GM18519 (cell line): ENCODE measurements at regions not wholly inside any gene's neighbourhood (a gene's known extent, or its start where the extent isn't known, plus 50 kb on each side); places are given as distances from the start of the nearest gene placed in this dataset.
A peak's percentile ranks its signal among the peaks of the same experiment; 100 is the strongest.
"Not testable (repeated sequence)": the region's sequence is repeated elsewhere in the genome, so short reads cannot be mapped to it uniquely, and the experiment has no call there.

ENCODE experiments used
- ATAC-seq: cut with Tn5 transposase; IDR thresholded peaks from one replicate; pipeline ENCODE4 v1.9.1; 2021; ENCODE audit warnings: mild to moderate bottlenecking, moderate library complexity; ENCODE audit not compliant: unreplicated experiment, low FRiP score

GRCh38 chr6:118720125-118720473 is 68.7 kb upstream of the CEP85L start:
- no peak for ATAC-seq

GRCh38 chr6:118719351-118720124 is 68.1 kb upstream of the CEP85L start:
- peak; percentile 31 for ATAC-seq

GRCh38 chr6:118718903-118719302 is 67.5 kb upstream of the CEP85L start:
- no peak for ATAC-seq

- ATAC-seq: no peak
Measured at GRCh38 chr6:118718297-118718696, 66.9 kb upstream of the CEP85L start.

- ATAC-seq: no peak
Measured at GRCh38 chr6:118717106-118717505, 65.7 kb upstream of the CEP85L start.

GRCh38 chr6:118715907-118716306 is 64.5 kb upstream of the CEP85L start:
- not testable (repeated sequence) for ATAC-seq

GRCh38 chr6:118715376-118715775 is 64.0 kb upstream of the CEP85L start:
- no peak for ATAC-seq

GRCh38 chr6:118714756-118715155 is 63.4 kb upstream of the CEP85L start:
- no peak for ATAC-seq

- no peak for ATAC-seq
Measured at GRCh38 chr6:118712969-118713368, 61.6 kb upstream of the CEP85L start.

GRCh38 chr6:118710616-118711015 is 59.2 kb upstream of the CEP85L start:
- ATAC-seq: no peak

GRCh38 chr6:118709859-118710350 is 58.5 kb upstream of the CEP85L start:
- peak; percentile 92 for ATAC-seq

- no peak for ATAC-seq
Measured at GRCh38 chr6:118708744-118709143, 57.4 kb upstream of the CEP85L start.

GRCh38 chr6:118708055-118708454 is 56.7 kb upstream of the CEP85L start:
- ATAC-seq: no peak

GRCh38 chr6:118706702-118707101 is 55.3 kb upstream of the CEP85L start:
- ATAC-seq: no peak

GRCh38 chr6:118705544-118706491 is 54.4 kb upstream of the CEP85L start:
- ATAC-seq: peak; percentile 34

- ATAC-seq: no peak
Measured at GRCh38 chr6:118704915-118705314, 53.5 kb upstream of the CEP85L start.

GRCh38 chr6:118701260-118701659 is 49.9 kb upstream of the CEP85L start:
- not testable (repeated sequence) for ATAC-seq
